HG02610 (cell line): ENCODE measurements at regions not wholly inside any gene's neighbourhood (a gene's known extent, or its start where the extent isn't known, plus 50 kb on each side); places are given as distances from the start of the nearest gene placed in this dataset.
"Not testable (repeated sequence)": the region's sequence is repeated elsewhere in the genome, so short reads cannot be mapped to it uniquely, and the experiment has no call there.

Experiments
- ATAC-seq: cut with Tn5 transposase; IDR thresholded peaks from one replicate; pipeline ENCODE4 v1.9.1; 2021; ENCODE audit warnings: mild to moderate bottlenecking, moderate library complexity; ENCODE audit not compliant: unreplicated experiment

DNA sequence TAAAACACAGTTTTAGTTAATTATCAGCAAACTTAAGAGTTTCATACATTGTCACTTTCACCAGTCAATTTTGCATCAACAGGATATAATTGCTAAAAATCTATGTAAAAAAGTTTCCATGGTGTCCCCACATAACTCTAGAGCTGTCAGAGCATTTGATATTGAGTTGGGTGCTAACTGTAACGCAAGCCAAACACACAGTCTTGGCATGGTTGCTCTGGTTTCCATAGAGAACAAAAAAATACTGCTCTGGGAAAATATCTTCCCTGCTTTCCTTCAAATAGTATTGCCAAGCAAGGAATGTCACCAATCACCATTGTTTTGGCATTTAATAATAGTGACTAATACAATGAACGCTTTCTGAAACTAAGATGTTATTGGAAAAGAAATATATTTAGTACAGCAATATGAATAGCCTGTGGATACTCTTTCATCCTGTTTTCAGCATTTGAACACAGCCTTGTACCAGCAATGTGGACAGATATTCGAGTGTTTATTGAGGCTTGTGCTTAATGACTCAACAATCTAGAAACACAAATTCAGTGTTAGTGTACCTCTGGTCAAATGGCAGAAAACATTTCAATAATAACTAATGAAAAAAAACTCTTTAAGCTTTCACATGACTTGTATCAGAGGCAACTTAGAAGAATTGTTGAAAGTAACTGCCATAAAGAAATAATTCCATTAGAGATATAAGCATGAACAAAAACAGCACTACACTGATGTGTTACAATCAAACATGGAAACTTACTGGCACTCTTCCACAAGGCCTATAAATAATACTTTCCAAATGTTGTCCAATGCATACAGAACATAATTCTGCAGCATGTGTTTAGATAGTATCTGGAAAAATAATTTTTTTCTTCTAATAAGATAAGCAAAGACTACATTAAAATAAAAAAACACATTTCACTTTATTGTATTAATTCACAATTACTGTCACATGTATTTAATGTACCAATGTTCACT lies 1469.5 kb upstream of the CELF2 start:
- no peak for ATAC-seq

- no peak for ATAC-seq
Measured at GRCh38 chr10:9550810-9551209, 1466.9 kb upstream of the CELF2 start.

DNA sequence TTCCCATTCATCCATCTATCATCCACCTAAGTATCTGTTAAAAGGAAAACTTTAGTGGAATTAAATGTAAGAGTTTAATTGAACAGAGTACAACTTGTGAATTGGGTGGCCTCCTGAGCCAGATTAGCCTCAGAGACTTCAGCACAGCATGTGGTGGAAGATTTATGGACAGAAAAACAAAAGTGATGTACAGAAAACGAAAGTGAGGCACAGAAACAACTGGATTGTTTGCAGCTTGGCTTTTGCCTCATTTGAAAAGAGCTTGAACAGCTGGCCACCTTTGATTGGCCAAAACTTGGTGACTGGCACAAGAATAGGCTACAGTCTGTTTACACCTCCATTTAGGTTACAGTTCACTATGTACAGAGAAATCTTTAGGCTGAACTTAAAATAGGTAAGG lies 1463.4 kb upstream of the CELF2 start:
- no peak for ATAC-seq

- ATAC-seq, result no peak
Measured at GRCh38 chr10:9560976-9561375, 1456.7 kb upstream of the CELF2 start.

DNA sequence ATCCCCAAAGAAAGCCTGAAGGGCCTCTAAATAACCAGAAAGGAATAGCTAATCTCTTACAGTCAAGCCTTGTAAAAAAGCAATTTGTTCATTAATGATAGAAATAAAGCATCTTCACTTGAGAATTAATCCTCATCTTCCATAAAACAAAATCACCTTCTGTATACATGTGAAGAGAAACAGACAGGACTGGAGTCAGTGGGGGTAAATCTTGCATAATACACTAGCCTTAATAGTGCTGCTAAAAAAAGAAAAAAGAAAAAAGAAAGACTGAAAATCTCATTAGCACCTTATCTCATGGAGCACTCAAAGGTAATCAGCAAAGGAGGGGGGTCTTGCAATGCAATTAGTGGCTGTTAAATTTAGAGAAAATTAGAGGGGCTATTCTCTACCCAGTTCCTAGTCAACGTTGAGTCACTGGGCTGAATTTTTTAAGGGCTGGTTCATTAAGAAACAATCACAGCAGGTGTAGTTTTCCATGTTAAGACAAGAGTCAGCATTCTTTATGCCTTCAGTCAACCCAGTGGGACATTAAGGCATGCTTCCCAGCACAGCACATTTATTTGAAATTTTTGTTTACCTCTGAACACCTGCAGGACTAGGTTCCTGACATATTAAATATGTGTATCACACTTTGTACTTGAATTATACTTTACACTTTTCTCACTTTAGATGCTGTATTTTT lies 1455.7 kb upstream of the CELF2 start:
- no peak for ATAC-seq

DNA sequence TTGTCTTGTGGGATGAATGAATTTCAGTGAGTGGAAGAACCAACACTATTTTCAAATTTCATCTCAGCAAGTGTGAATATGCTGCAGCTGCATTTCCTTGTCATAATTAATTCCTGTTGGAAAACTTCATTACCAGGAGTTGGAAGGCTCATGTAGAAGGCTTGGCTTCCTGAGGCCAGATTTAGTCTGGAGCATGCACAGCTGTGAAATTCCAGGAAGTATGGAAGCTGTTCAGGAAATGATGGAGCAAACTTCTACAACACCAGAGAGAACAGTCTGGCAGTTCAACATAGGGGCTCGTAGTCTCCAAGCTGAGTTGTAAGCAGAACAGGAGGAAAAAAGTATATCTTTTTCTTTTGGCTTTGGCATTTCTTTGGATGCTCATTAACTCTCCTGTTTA lies 1439.9 kb upstream of the CELF2 start:
- ATAC-seq, result no peak

DNA sequence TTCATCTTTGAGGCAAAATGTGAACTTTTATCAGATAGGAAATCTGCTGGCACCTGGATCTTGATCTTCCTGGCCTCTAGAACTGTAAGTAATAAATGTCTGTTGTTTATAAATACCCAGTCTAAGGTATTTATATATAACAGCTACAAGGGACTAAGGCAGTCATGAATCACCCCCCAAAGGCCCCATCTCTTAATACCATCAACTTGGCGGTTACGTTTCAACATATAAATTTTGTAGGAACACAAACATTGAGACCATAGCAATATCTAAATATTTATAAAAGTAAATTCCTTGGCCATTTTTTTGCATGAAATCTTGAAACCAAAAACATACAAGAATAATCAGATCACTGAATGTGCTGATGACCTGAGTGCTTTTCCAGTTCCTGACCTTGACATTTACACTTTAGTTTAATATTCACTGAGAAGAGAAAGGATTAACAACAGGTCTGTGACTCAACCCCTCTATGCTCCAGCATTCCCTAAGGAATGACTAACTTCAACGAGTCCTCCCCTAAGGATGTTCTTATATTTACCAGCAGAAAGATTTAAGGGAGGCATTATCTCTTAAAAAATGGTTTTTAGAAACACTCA lies 1438.5 kb upstream of the CELF2 start:
- no peak for ATAC-seq

- not testable (repeated sequence) for ATAC-seq
Measured at GRCh38 chr10:9582803-9583202, 1434.9 kb upstream of the CELF2 start.

GRCh38 chr10:9596368-9596920 lies 1421.2 kb upstream of the CELF2 start:
- ATAC-seq, result no peak

- no peak for ATAC-seq
Measured at GRCh38 chr10:9602998-9603397, 1414.7 kb upstream of the CELF2 start.

DNA sequence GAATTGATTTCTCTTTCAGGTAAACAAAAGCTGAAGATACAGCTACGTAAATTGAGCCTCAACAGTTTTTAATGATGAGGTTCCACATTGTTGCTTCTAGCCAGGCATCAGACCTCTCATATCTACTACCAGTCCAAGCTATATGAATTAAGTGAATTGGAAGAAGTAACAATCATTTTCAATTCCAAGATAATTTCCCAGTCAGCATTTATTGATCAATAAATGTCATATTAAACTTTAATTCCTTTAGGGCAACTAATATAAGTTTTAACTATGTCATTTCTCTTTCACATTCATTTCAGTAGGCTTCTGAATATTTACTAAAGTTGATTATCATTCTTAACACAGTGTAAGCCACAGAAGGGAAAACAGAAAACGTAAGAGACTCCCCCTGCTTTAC lies 1413.7 kb upstream of the CELF2 start:
- no peak for ATAC-seq

GRCh38 chr10:9605231-9605630 lies 1412.4 kb upstream of the CELF2 start:
- ATAC-seq, result no peak

GRCh38 chr10:9608602-9609001 lies 1409.1 kb upstream of the CELF2 start:
- no peak for ATAC-seq

GRCh38 chr10:9613338-9614075 lies 1404.2 kb upstream of the CELF2 start:
- peak; percentile 94 for ATAC-seq

DNA sequence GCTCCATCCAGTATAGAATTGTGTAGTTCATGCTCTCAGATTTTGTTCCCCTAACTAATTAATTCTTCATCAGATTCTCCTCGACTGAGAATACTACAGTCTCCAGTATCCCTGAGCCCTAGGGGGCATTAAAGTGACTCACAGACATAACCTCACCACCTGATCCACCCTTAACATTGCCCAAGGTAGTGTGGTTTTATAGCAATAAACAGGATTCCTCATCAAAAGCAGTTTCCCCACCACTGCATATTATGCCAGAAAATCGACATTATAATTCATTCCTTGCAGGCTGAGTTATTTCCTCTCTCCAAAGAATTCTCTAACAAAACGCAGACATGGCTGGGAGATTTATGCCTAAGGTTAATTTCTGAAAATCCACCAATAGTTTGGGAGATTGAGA lies 1402.5 kb upstream of the CELF2 start:
- ATAC-seq, result no peak

DNA sequence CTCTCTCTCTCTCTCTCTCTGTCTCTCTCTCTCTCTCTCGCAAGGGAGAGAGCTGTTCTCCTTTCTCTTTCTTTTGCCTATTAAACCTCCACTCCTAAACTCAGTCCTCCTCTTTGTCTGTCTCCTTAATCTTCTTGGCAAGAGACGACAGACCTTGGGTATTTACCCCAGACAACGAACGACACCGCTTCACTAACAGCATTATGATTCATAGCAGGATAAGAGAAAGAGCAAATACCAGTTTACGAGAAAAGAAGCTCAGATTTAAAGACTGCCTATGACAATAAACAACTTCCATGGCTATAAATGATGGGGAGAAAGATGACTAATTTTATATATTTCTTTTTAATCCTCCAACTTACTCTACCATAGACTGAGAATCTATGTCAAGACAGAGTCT lies 1396.5 kb upstream of the CELF2 start:
- ATAC-seq, result no peak

DNA sequence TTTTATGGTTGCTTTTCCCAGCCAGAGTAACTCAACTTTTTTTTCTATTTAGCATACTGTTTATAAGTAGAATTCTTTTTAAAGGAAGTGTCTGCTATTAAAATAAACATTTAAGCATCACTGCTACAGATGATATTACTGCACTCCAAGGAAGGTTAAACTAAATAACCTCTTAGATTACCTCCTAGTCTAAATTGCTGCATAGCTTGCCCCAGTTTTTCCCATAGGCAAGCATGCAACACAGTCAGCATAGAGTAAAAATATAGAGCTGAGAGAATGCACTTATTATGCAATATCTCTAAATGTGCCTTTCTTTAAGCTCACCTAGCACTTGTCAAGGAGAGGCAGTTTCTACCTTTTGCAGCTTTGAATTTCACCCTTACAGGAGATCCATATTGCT lies 1392.4 kb upstream of the CELF2 start:
- ATAC-seq, result no peak

- ATAC-seq, result no peak
Measured at GRCh38 chr10:9634466-9634865, 1383.2 kb upstream of the CELF2 start.

DNA sequence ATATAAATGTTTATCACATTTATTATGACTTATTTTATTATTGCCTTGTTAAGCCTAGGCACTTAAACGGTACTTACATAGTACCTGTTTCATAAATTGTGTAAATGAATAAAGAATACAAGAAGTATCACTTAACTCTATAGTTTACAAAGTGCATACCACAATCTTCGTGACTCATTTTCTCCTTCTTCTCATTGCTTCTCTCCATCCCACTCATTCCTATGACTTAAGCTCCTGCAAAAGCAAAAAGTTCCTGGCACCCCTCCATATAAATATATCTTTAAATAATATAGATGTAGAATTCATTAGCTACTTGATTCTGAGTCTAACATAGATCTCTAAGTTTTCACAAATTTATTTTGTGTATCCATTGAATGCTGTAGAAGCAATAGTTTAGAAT lies 1382.0 kb upstream of the CELF2 start:
- no peak for ATAC-seq

- ATAC-seq, result no peak
Measured at GRCh38 chr10:9636216-9636615, 1381.5 kb upstream of the CELF2 start.

DNA sequence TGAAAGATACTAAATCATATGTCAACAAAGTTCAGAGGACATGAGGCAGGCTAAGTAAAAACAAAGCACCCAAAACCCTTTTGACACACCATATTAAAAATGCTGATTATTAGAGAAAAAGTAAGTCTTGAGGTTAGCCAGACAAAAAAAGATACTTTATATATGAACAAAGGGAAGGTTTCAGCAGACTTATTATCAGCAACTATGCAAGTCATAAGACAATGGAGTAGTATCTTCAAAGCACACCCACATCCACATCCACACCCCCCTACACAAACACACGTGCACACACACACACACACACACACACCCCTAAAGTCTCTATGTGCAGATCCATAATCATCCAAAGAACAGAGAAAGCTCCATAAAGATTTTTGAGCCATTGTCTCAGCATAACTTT lies 1373.9 kb upstream of the CELF2 start:
- ATAC-seq, result no peak
